SHP77 treated with DMSO at 0.1 percent for 48 hours (cell line): ENCODE measurements at regions not wholly inside any gene's neighbourhood (a gene's known extent, or its start where the extent isn't known, plus 50 kb on each side); places are given as distances from the start of the nearest gene placed in this dataset.

ENCODE experiments used
- DNase-seq: peaks from one replicate; lab custom pipeline; 2025; lab: John Stamatoyannopoulos, UW

- DNase-seq: no peak
Measured at GRCh38 chr1:83581747-83582146, 417.2 kb downstream of the TTLL7 start.

- no peak for DNase-seq
Measured at GRCh38 chr1:83574791-83575190, 424.1 kb downstream of the TTLL7 start.

GRCh38 chr1:83573776-83574175 is 425.2 kb downstream of the TTLL7 start:
- no peak for DNase-seq

GRCh38 chr1:83571536-83571935 is 427.4 kb downstream of the TTLL7 start:
- no peak for DNase-seq

- DNase-seq: no peak
Measured at GRCh38 chr1:83561346-83561745, 437.6 kb downstream of the TTLL7 start.

GRCh38 chr1:83559129-83559840 is 439.6 kb downstream of the TTLL7 start:
- no peak for DNase-seq

GRCh38 chr1:83555871-83556270 is 443.1 kb downstream of the TTLL7 start:
- no peak for DNase-seq

- DNase-seq: no peak
Measured at GRCh38 chr1:83554174-83554573, 444.8 kb downstream of the TTLL7 start.

GRCh38 chr1:83552820-83553219 is 446.1 kb downstream of the TTLL7 start:
- DNase-seq: no peak

GRCh38 chr1:83548311-83548710 is 450.6 kb downstream of the TTLL7 start:
- DNase-seq: no peak

- DNase-seq: no peak
Measured at GRCh38 chr1:83547901-83548300, 451.0 kb downstream of the TTLL7 start.

GRCh38 chr1:83546874-83547273 is 452.1 kb downstream of the TTLL7 start:
- no peak for DNase-seq

GRCh38 chr1:83545066-83545862 is 453.7 kb downstream of the TTLL7 start:
- DNase-seq: no peak

GRCh38 chr1:83543222-83543973 is 455.5 kb downstream of the TTLL7 start:
- DNase-seq: no peak

GRCh38 chr1:83531521-83532309 is 467.2 kb downstream of the TTLL7 start:
- DNase-seq: no peak

- no peak for DNase-seq
Measured at GRCh38 chr1:83530506-83530905, 468.4 kb downstream of the TTLL7 start.

- DNase-seq: no peak
Measured at GRCh38 chr1:83527987-83528386, 470.9 kb downstream of the TTLL7 start.

- no peak for DNase-seq
Measured at GRCh38 chr1:83520797-83521196, 478.1 kb downstream of the TTLL7 start.

- DNase-seq: no peak
Measured at GRCh38 chr1:83516369-83516768, 482.6 kb downstream of the TTLL7 start.

GRCh38 chr1:83515578-83516154 is 483.3 kb downstream of the TTLL7 start:
- DNase-seq: no peak

- DNase-seq: no peak
Measured at GRCh38 chr1:83512373-83513193, 486.3 kb downstream of the TTLL7 start.
